Spleen (tissue), 11 donors: ENCODE measurements at regions not wholly inside any gene's neighbourhood (a gene's known extent, or its start where the extent isn't known, plus 50 kb on each side); places are given as distances from the start of the nearest gene placed in this dataset.
"Not testable (repeated sequence)": the region's sequence is repeated elsewhere in the genome, so short reads cannot be mapped to it uniquely, and the experiment has no call there.

ENCODE experiments used
- DNase-seq: peaks from one replicate; pipeline ENCODE4 v3.0.0-alpha.2; 2020
- H3K27ac ChIP-seq, 8 donors: fragments of 200-600 bp; sonication (generic) in 7 of 8; 1 replicate in 4 of 8; 2 replicates in 4 of 8; pipeline versions ENCODE4 v1.5.0 to v1.8.0; 2016 to 2021; ENCODE audit warnings: inconsistent platforms in 4 of 8, mild to moderate bottlenecking in 4 of 8, moderate library complexity in 1 of 8
- H3K27me3 ChIP-seq, 7 donors: fragments of 200-600 bp; sonication (generic) in 6 of 7; replicated peaks in 1 of 7; 1 replicate in 4 of 7; 2 replicates in 3 of 7; pipeline versions ENCODE4 v1.5.0 to v1.8.0; 2016 to 2021; ENCODE audit warnings: inconsistent platforms in 3 of 7, mild to moderate bottlenecking in 1 of 7
- H3K36me3 ChIP-seq, 6 donors: fragments of 200-600 bp; sonication (generic) in 5 of 6; 1 replicate in 4 of 6; 2 replicates in 2 of 6; pipeline versions ENCODE4 v1.5.0 to v1.8.0; 2016 to 2021; ENCODE audit warnings: inconsistent platforms in 2 of 6
- H3K4me1 ChIP-seq, 6 donors: fragments of 200-600 bp; sonication (generic) in 5 of 6; 1 replicate in 3 of 6; 2 replicates in 3 of 6; pipeline versions ENCODE4 v1.5.0 to v1.8.0; 2016 to 2021; ENCODE audit warnings: inconsistent platforms in 3 of 6
- H3K4me3 ChIP-seq, 8 donors: fragments of 200-600 bp; sonication (generic) in 7 of 8; 1 replicate in 4 of 8; 2 replicates in 4 of 8; pipeline versions ENCODE4 v1.5.0 to v1.8.0; 2016 to 2021; ENCODE audit warnings: inconsistent platforms in 4 of 8, mild to moderate bottlenecking in 4 of 8, moderate library complexity in 2 of 8
- H3K9me3 ChIP-seq, 8 donors: fragments of 200-600 bp; sonication (generic) in 7 of 8; 1 replicate in 4 of 8; 2 replicates in 4 of 8; pipeline versions ENCODE4 v1.5.0 to v1.8.0; 2016 to 2021; ENCODE audit warnings: inconsistent platforms in 4 of 8
- CTCF ChIP-seq, 11 experiments: fragments of 200-600 bp in 7 of 11; fragments of 450-650 bp in 4 of 11; sonication (generic) in 4 of 11; IDR thresholded peaks in 8 of 11; conservative IDR thresholded peaks in 3 of 11; 1 replicate in 7 of 11; 2 replicates in 4 of 11; pipeline versions ENCODE4 v1.4.0 to v1.8.0; 2016 to 2021; ENCODE audit warnings: antibody characterized with exemption in 11 of 11, inconsistent platforms in 4 of 11, mild to moderate bottlenecking in 1 of 11
- POLR2A ChIP-seq, 3 donors: fragments of 450-650 bp; IDR thresholded peaks; one replicate each; pipeline ENCODE4 v1.5.1; 2017; ENCODE audit warnings: antibody characterized with exemption in 3 of 3, mild to moderate bottlenecking in 1 of 3
- POLR2AphosphoS5 ChIP-seq, 3 donors: sonication (generic); formaldehyde crosslinking; IDR thresholded peaks; one replicate each; pipeline ENCODE4 v1.5.1; 2017; ENCODE audit warnings: antibody characterized with exemption in 3 of 3
- WGBS, 5 donors: extraction: QIAGEN DNeasy Blood & Tissue Kit in 3 of 5; methylation state at CpG; one replicate each; pipeline versions ENCODE4 v1.1.5 to v1.1.7; 2013 to 2018; 5-methylcytosine and 5-hydroxymethylcytosine counted together
- intact Hi-C: fragments of 100-400 bp; cut with DNase I; formaldehyde crosslinking; loops from one replicate; pipeline ENCODE4 v1.15.0; 2023; ENCODE audit warnings: low total_unique reads
- donor health status: healthy with polysubstance abuse.
- donor health status: DM: no; HTN: no; CAD: no; lungs with moderate emphysema.
- donor health status: DM: no; HTN: no; CAD: no.
- donor health status: Bipolar disorder and iron deficiency.
- donor health status: healthy.
- donor health status: DM: no; HTN: no; CAD: no.
- donor health status: DM: yes; HTN: yes; CAD: no.

DNA sequence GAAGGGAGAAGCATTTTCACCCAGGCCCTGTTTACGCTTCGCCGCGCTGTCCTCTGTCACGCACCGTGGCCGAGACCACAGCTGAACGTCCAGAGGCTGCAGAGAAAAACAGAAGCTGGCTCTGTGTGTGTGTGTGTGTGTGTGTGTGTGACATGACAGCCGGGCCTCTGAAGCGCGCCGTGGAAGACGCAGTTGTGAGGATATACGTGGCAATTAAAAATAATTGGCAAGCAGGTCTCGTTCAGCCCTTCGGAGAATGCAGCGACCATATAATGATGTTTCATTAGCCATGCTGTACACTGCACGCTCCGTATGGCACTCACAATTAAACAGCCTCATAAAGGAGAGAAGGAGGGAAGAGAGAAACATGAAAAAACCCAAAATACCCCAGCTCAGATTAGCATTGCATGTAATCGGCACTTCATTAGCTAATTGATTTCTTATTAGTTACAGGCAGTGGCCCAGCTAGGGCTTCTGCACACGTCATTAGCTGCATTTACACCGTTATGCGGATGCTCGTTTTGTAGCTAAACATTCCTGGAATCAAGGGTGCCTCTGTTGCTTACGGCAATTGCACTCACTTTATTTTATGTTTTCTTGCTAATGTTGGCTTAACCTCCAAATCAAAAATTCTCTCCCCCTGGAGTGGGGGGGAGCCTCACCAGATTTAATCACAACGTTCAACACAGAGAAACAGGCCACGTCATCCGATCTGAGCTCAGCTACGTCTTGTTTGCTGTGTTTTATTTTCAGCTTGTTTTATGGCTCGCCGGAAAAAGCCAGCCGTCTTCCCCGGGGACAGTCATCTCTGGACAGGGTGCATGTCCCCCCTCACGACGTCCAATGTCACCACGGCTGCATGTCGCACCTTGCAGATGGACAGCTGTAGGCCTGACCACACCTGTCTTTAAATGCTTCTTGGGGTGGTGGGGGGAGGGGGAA is 74.6 kb upstream of the SHOX start:
- WGBS, 5 donors: 83 to 88% (median 86%) methylated on average over 37 of the region's 37 CpGs
- TF ChIP-seq CTCF (IDR thresholded peaks at IDR 0.05 in 8 of 11, conservative IDR thresholded peaks at IDR 0.05 in 3 of 11) (no peak), POLR2AphosphoS5 (IDR thresholded peaks at IDR 0.05) (no peak), POLR2A (IDR thresholded peaks at IDR 0.05) (no peak)

DNA sequence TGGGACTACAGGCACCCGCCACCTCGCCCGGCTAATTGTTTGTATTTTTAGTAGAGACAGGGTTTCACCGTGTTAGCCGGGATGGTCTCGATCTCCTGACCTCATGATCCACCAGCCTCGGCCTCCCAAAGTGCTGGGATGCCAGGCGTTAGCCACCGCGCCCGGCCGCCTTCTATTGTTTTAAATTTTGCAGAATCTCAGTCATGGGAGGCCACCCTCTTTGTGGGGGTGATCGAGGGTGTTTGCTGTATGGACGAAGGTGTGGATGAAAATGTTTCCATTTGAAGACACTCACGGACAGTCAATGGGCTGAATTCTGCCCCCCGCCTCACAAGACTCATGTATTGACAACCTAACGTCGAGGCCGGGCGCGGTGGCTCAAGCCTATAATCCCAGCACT is 73.0 kb upstream of the SHOX start:
- 86 to 94% (median 92%) methylated on average over 17 to 21 of the region's 21 CpGs for WGBS, 5 donors

More for the DNA sequence above, 74.6 kb upstream of the SHOX start:
- H3K4me1 ChIP-seq: no peaks in the 10 kb centered on the region
- H3K36me3 ChIP-seq: no peaks in the 10 kb centered on the region
- peaks cover 0 to 43% (median 1%) of the 10 kb centered on the region in 8 donors for H3K9me3 ChIP-seq
- no peak for DNase-seq
- H3K4me3 ChIP-seq: no peak overlapping the region
- no peak overlapping the region for H3K27ac ChIP-seq
- intact Hi-C loops: no loop called here
- H3K27me3 ChIP-seq: no peaks in the 10 kb centered on the region

GRCh38 chrX:559282-559681 is 71.3 kb upstream of the SHOX start:
- H3K27ac ChIP-seq, intact Hi-C loops, H3K36me3 ChIP-seq, DNase-seq, H3K4me3 ChIP-seq, H3K27me3 ChIP-seq, H3K4me1 ChIP-seq: not testable (repeated sequence)
- WGBS, 5 donors: 91 to 95% (median 93%) methylated on average over 10 of the region's 10 CpGs
- H3K9me3 ChIP-seq: peaks cover 0 to 35% (median under 1%) of the 10 kb centered on the region in 8 donors

More for the DNA sequence above, 73.0 kb upstream of the SHOX start:
- H3K27me3 ChIP-seq, H3K4me1 ChIP-seq, H3K36me3 ChIP-seq, intact Hi-C loops, DNase-seq, H3K27ac ChIP-seq, H3K4me3 ChIP-seq: not testable (repeated sequence)
- peaks cover 0 to 34% (median 0%) of the 10 kb centered on the region in 8 donors for H3K9me3 ChIP-seq

DNA sequence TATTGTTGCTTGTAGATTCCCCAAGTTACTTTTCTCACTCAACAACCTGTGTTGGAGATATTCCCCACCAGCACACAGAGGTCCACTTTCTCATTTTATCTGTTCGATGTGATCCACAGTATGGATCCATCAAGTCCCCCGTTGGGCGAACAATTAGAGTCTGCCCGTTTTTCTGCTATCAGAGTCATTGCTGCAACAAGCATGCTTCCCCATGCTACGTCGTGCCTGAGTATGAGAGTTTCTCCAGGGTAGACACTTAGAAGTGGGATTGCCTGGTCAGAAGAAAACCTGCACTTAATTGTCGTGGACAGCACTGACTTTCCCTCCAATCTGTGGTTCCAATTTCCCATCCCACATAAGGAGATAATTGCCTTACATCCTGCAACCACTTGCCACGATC is 62.7 kb upstream of the SHOX start:
- Histone ChIP-seq H3K9me3 (peaks cover 0 to 41% (median 10%) of the 10 kb centered on the region in 8 donors), H3K27ac (no peak overlapping the region), H3K4me1 (no peaks in the 10 kb centered on the region), H3K36me3 (no peaks in the 10 kb centered on the region), H3K27me3 (peaks cover 0 to 5% (median 0%) of the 10 kb centered on the region in 7 donors), H3K4me3 (no peak overlapping the region)
- WGBS, 5 donors: 80 to 90% (median 83%) methylated on average over 8 of the region's 8 CpGs
- TF ChIP-seq POLR2A (IDR thresholded peaks at IDR 0.05): no peak
- TF ChIP-seq CTCF (IDR thresholded peaks at IDR 0.05 in 8 of 11, conservative IDR thresholded peaks at IDR 0.05 in 3 of 11): no peak
- no peak for TF ChIP-seq POLR2AphosphoS5 (IDR thresholded peaks at IDR 0.05)
- no peak for DNase-seq
- intact Hi-C loops: no loop called here

DNA sequence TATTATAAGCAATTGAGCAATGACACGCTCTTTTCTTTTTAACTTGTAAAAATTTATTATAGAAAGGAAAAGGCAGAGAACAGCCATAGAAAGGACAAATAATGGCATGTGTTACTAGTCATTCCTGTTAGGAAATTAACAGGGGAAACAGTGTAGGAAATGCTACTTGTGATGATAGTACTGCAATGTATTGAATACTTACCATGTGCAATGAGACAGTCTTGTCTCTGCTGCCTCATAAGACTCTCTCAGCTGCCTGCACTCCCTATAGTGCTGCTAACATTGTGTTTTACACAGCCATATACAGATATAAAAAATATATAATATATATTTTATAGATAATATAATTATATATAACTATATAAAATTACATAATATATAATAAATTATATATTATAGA is 62.3 kb upstream of the SHOX start:
- H3K9me3 ChIP-seq: peaks cover 0 to 38% (median 10%) of the 10 kb centered on the region in 8 donors
- H3K4me1 ChIP-seq: no peaks in the 10 kb centered on the region
- no peak overlapping the region for H3K27ac ChIP-seq
- WGBS, 5 donors: 91 to 96% (median 95%) methylated on average over 1 of the region's 1 CpG
- H3K4me3 ChIP-seq: no peak overlapping the region
- H3K36me3 ChIP-seq: no peaks in the 10 kb centered on the region
- DNase-seq: no peak
- TF ChIP-seq CTCF (IDR thresholded peaks at IDR 0.05 in 8 of 11, conservative IDR thresholded peaks at IDR 0.05 in 3 of 11): no peak
- TF ChIP-seq POLR2A (IDR thresholded peaks at IDR 0.05): no peak
- no peak for TF ChIP-seq POLR2AphosphoS5 (IDR thresholded peaks at IDR 0.05)
- H3K27me3 ChIP-seq: peaks cover 0 to 5% (median 0%) of the 10 kb centered on the region in 7 donors
- intact Hi-C loops: no loop called here
